CD8-positive, alpha-beta memory T cell (primary cell): ENCODE measurements at regions not wholly inside any gene's neighbourhood (a gene's known extent, or its start where the extent isn't known, plus 50 kb on each side); places are given as distances from the start of the nearest gene placed in this dataset.
A peak's percentile ranks its signal among the peaks of the same experiment; 100 is the strongest.

Experiments used
- CTCF ChIA-PET: fragments of 350-600 bp; sonication (Branson Sonifier 250); formaldehyde crosslinking; loops from one replicate; lab custom pipeline; 2021; ENCODE audit warnings: antibody characterized with exemption; lab: Charles Lee
- POLR2A ChIA-PET: fragments of 350-600 bp; sonication (Branson Sonifier 250); formaldehyde crosslinking; loops from one replicate; lab custom pipeline; 2021; ENCODE audit warnings: antibody characterized with exemption; lab: Charles Lee
- DNase-seq, 5 donors: peaks; one replicate each; pipeline versions ENCODE4 v3.0.0 to v3.0.0-alpha.2; 2020 to 2022; ENCODE audit warnings: mixed read lengths in 1 of 5
- H3K27ac ChIP-seq: one replicate; pipeline ENCODE4 v1.7.0; 2013; ENCODE audit warnings: low read depth, mild to moderate bottlenecking, low read length, moderate library complexity
- H3K27me3 ChIP-seq: 2 replicates; pipeline ENCODE4 v1.7.0; 2013; ENCODE audit warnings: low read length, mild to moderate bottlenecking; ENCODE audit not compliant: insufficient read depth, poor library complexity, severe bottlenecking
- H3K36me3 ChIP-seq: 2 replicates; pipeline ENCODE4 v1.7.0; 2013; ENCODE audit warnings: mild to moderate bottlenecking, low read length, moderate library complexity; ENCODE audit not compliant: insufficient read depth
- H3K4me1 ChIP-seq: 2 replicates; pipeline ENCODE4 v1.7.0; 2013; ENCODE audit warnings: mild to moderate bottlenecking, low read length, moderate library complexity; ENCODE audit not compliant: insufficient read depth
- H3K4me3 ChIP-seq: 2 replicates; pipeline ENCODE4 v1.7.0; 2013; ENCODE audit warnings: mild to moderate bottlenecking, low read length
- H3K9me3 ChIP-seq: 2 replicates; pipeline ENCODE4 v1.7.0; 2013; ENCODE audit warnings: mild to moderate bottlenecking, low read length
- H3K27ac Mint-ChIP-seq, 8 donors: one replicate each; pipeline ENCODE4 v1.8.0; 2020 to 2021; ENCODE audit warnings: mixed read lengths in 8 of 8, mild to moderate bottlenecking in 6 of 8, inconsistent platforms in 3 of 8, moderate library complexity in 3 of 8
- H3K27me3 Mint-ChIP-seq, 2 donors: one replicate each; pipeline ENCODE4 v1.8.0; 2020 to 2021; ENCODE audit warnings: mixed read lengths in 2 of 2, mild to moderate bottlenecking in 1 of 2, moderate library complexity in 1 of 2
- H3K36me3 Mint-ChIP-seq, 3 donors: one replicate each; pipeline ENCODE4 v1.8.0; 2020 to 2021; ENCODE audit warnings: mixed read lengths in 3 of 3, inconsistent platforms in 1 of 3, mild to moderate bottlenecking in 1 of 3
- H3K4me1 Mint-ChIP-seq, 3 donors: one replicate each; pipeline ENCODE4 v1.8.0; 2020 to 2021; ENCODE audit warnings: mixed read lengths in 3 of 3, inconsistent platforms in 1 of 3, mild to moderate bottlenecking in 1 of 3
- H3K4me3 Mint-ChIP-seq, 7 donors: one replicate each; pipeline ENCODE4 v1.8.0; 2020 to 2021; ENCODE audit warnings: mixed read lengths in 7 of 7, mild to moderate bottlenecking in 6 of 7, moderate library complexity in 4 of 7, inconsistent platforms in 2 of 7
- H3K9me3 Mint-ChIP-seq, 5 donors: one replicate each; pipeline ENCODE4 v1.8.0; 2020 to 2022; ENCODE audit warnings: mixed read lengths in 5 of 5, mild to moderate bottlenecking in 3 of 5, moderate library complexity in 2 of 5, inconsistent platforms in 1 of 5

GRCh38 chrY:21146331-21146730 lies 364.8 kb upstream of the RBMY1B start:
- Mint-ChIP-seq H3K36me3 (no peaks in the 10 kb centered on the region), H3K27ac (no peak overlapping the region), H3K4me3 (no peak overlapping the region), H3K27me3 (no peaks in the 10 kb centered on the region), H3K4me1 (no peaks in the 10 kb centered on the region), H3K9me3 (no peaks in the 10 kb centered on the region)
- POLR2A ChIA-PET: no interaction called here
- no peaks in the 10 kb centered on the region for H3K4me1 ChIP-seq
- no peaks in the 10 kb centered on the region for H3K27me3 ChIP-seq
- H3K9me3 ChIP-seq: no peaks in the 10 kb centered on the region
- no peaks in the 10 kb centered on the region for H3K36me3 ChIP-seq
- H3K4me3 ChIP-seq: no peak overlapping the region
- CTCF ChIA-PET: no interaction called here
- no peak for DNase-seq
- H3K27ac ChIP-seq: no peak overlapping the region

DNA sequence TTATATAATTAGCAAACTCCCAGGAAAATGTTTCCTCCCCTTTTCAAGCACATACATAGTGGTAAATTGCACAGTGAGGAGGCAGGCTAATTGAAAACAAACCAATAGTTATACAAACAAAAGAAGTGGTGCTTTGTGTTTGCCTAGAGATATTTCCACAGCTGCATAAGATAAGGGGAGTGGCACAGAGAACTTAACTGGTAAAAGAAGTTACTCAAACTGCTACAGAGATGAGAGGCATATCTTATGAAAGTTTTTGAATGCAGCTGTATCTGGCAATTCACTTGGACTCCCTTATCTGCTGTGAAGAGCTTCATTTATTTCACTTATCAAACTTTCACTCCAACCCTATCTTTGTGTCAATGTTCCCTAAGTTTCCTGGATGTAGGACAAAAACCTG lies 361.2 kb upstream of the RBMY1B start:
- Histone ChIP-seq H3K4me3 (no peak overlapping the region), H3K4me1 (no peaks in the 10 kb centered on the region), H3K9me3 (no peaks in the 10 kb centered on the region), H3K27me3 (no peaks in the 10 kb centered on the region), H3K27ac (no peak overlapping the region), H3K36me3 (no peaks in the 10 kb centered on the region)
- Mint-ChIP-seq H3K9me3 (no peaks in the 10 kb centered on the region), H3K27ac (no peak overlapping the region), H3K4me3 (no peak overlapping the region), H3K27me3 (no peaks in the 10 kb centered on the region), H3K4me1 (no peaks in the 10 kb centered on the region), H3K36me3 (no peaks in the 10 kb centered on the region)
- ChIA-PET CTCF (no interaction called here), POLR2A (no interaction called here)
- no peak for DNase-seq

GRCh38 chrY:21169821-21170220 lies 341.3 kb upstream of the RBMY1B start:
- H3K27me3 Mint-ChIP-seq: no peaks in the 10 kb centered on the region
- no peaks in the 10 kb centered on the region for H3K27me3 ChIP-seq
- DNase-seq: no peak
- H3K27ac Mint-ChIP-seq: no peak overlapping the region
- H3K27ac ChIP-seq: no peak overlapping the region
- ChIA-PET POLR2A (no interaction called here), CTCF (no interaction called here)
- no peaks in the 10 kb centered on the region for H3K4me1 ChIP-seq
- H3K36me3 Mint-ChIP-seq: no peaks in the 10 kb centered on the region
- H3K36me3 ChIP-seq: no peaks in the 10 kb centered on the region
- H3K4me3 Mint-ChIP-seq: no peak overlapping the region
- H3K4me1 Mint-ChIP-seq: no peaks in the 10 kb centered on the region
- no peak overlapping the region for H3K4me3 ChIP-seq
- no peaks in the 10 kb centered on the region for H3K9me3 ChIP-seq
- no peaks in the 10 kb centered on the region for H3K9me3 Mint-ChIP-seq

DNA sequence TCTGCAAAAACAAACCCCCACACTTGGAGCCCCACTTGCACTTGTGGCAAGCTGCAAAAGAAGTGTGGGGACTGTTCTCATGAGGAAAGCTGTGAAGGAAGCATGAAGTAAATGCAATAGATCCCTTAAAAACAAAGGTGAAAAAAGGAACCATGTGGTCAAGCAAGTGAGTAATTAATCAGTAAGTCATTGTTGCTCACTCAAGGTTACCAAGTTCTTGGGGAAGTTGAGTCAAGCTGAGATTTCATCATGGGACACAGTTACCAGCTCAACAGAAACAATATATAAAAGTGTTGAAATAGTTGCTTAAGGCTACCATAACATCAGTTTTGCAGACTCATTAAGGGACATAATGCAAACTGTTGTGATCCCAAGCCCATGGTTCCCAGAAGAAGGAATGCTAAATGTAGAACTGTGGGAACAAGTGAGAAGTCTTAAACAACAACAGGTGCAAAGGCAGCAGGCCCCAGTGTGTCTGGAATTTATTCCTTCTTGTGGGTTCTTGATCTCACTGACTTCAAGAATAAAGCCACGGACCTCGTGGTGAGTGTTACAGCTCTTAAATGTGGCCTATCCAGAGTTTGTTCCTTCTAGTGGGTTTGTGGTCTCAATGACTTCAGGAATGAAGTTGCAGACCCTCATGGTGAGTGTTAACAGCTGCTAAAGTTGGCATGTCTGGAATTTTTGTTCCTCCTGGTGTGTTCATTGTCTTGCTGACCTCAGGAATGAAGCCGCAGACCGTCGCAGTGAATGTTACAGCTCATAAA lies 336.3 kb upstream of the RBMY1B start:
- Histone ChIP-seq H3K4me1 (no peaks in the 10 kb centered on the region), H3K27ac (no peak overlapping the region), H3K27me3 (no peaks in the 10 kb centered on the region), H3K9me3 (no peaks in the 10 kb centered on the region), H3K4me3 (no peak overlapping the region), H3K36me3 (no peaks in the 10 kb centered on the region)
- Mint-ChIP-seq H3K27me3 (no peaks in the 10 kb centered on the region), H3K4me1 (no peaks in the 10 kb centered on the region), H3K27ac (no peak overlapping the region), H3K4me3 (no peak overlapping the region), H3K36me3 (no peaks in the 10 kb centered on the region), H3K9me3 (no peaks in the 10 kb centered on the region)
- ChIA-PET CTCF (no interaction called here), POLR2A (no interaction called here)
- DNase-seq: no peak

GRCh38 chrY:21175505-21175904 lies 335.6 kb upstream of the RBMY1B start:
- no peaks in the 10 kb centered on the region for H3K27me3 Mint-ChIP-seq

DNA sequence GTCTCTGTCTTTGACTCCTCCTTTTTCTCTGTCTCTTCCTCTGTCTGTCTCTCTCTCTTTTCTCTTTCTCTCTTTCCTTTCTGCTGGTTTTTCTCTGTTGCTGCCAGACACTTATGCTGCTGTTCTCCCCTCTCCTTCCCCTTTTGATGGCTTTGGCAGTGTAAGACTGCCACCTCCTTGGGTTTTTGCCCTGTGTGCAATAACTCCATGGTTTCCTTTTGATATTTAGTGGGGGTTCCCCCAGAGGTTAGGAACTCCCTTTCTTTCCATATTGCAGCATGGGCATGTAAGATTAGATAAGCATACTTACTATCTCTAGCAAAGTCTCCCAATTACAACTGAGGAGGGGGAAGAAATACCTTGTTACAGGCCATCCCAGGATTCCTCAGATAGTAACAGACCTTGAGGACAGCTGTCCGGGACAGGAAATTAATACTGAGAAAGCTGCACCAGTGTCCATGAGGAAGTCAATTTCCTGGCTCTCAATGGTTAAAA lies 333.8 kb upstream of the RBMY1B start:
- Mint-ChIP-seq H3K9me3 (no peaks in the 10 kb centered on the region), H3K27me3 (no peaks in the 10 kb centered on the region), H3K27ac (no peak overlapping the region), H3K4me3 (no peak overlapping the region), H3K4me1 (peaks cover 0 to 5% (median 0%) of the 10 kb centered on the region in 3 donors), H3K36me3 (no peaks in the 10 kb centered on the region)
- ChIA-PET POLR2A (no interaction called here), CTCF (no interaction called here)
- H3K4me1 ChIP-seq: peaks cover 8% of the 10 kb centered on the region
- H3K27me3 ChIP-seq: no peaks in the 10 kb centered on the region
- no peak overlapping the region for H3K4me3 ChIP-seq
- no peak for DNase-seq
- H3K27ac ChIP-seq: no peak overlapping the region
- H3K36me3 ChIP-seq: no peaks in the 10 kb centered on the region
- no peaks in the 10 kb centered on the region for H3K9me3 ChIP-seq

More at GRCh38 chrY:21175505-21175904, 335.6 kb upstream of the RBMY1B start:
- Mint-ChIP-seq H3K9me3 (no peaks in the 10 kb centered on the region), H3K4me1 (no peaks in the 10 kb centered on the region), H3K27ac (no peak overlapping the region), H3K36me3 (no peaks in the 10 kb centered on the region), H3K4me3 (no peak overlapping the region)
- ChIA-PET POLR2A (no interaction called here), CTCF (no interaction called here)
- Histone ChIP-seq H3K36me3 (no peaks in the 10 kb centered on the region), H3K27ac (no peak overlapping the region), H3K9me3 (no peaks in the 10 kb centered on the region), H3K27me3 (no peaks in the 10 kb centered on the region), H3K4me3 (no peak overlapping the region), H3K4me1 (peaks cover 6% of the 10 kb centered on the region)
- no peak for DNase-seq

GRCh38 chrY:21178281-21178680 lies 332.9 kb upstream of the RBMY1B start:
- Mint-ChIP-seq H3K9me3 (no peaks in the 10 kb centered on the region), H3K27ac (no peak overlapping the region), H3K36me3 (no peaks in the 10 kb centered on the region), H3K27me3 (no peaks in the 10 kb centered on the region), H3K4me1 (peaks cover 0 to 5% (median 0%) of the 10 kb centered on the region in 3 donors), H3K4me3 (no peak overlapping the region)
- ChIA-PET POLR2A (no interaction called here), CTCF (no interaction called here)
- no peak overlapping the region for H3K4me3 ChIP-seq
- DNase-seq: no peak
- no peaks in the 10 kb centered on the region for H3K27me3 ChIP-seq
- H3K4me1 ChIP-seq: peaks cover 8% of the 10 kb centered on the region
- no peaks in the 10 kb centered on the region for H3K9me3 ChIP-seq
- H3K27ac ChIP-seq: no peak overlapping the region
- H3K36me3 ChIP-seq: no peaks in the 10 kb centered on the region

- Histone ChIP-seq H3K9me3 (no peaks in the 10 kb centered on the region), H3K27me3 (no peaks in the 10 kb centered on the region), H3K36me3 (no peaks in the 10 kb centered on the region), H3K4me1 (peaks cover 8% of the 10 kb centered on the region), H3K27ac (no peak overlapping the region), H3K4me3 (no peak overlapping the region)
- Mint-ChIP-seq H3K4me3 (peak overlapping the region in 1 of 7 donors; percentile 51), H3K9me3 (no peaks in the 10 kb centered on the region), H3K27me3 (no peaks in the 10 kb centered on the region), H3K27ac (no peak overlapping the region), H3K36me3 (no peaks in the 10 kb centered on the region), H3K4me1 (peaks cover 0 to 5% (median 0%) of the 10 kb centered on the region in 3 donors)
- CTCF ChIA-PET: no interaction called here
- peak in 1 of 5 donors; percentile 55 for DNase-seq
- POLR2A ChIA-PET: no interaction called here
Observed at GRCh38 chrY:21180921-21181320, 330.2 kb upstream of the RBMY1B start.
